Ramos (cell line): ENCODE measurements at regions not wholly inside any gene's neighbourhood (a gene's known extent, or its start where the extent isn't known, plus 50 kb on each side); places are given as distances from the start of the nearest gene placed in this dataset.
"Not testable (repeated sequence)": the region's sequence is repeated elsewhere in the genome, so short reads cannot be mapped to it uniquely, and the experiment has no call there.

ENCODE experiments used
- in situ Hi-C: fragments of 300-500 bp; cut with MboI; formaldehyde crosslinking; loops from one replicate; pipeline ENCODE4 v1.14.3; 2022; ENCODE audit warnings: low sequenced_read_pairs; ENCODE audit not compliant: unreplicated experiment

DNA sequence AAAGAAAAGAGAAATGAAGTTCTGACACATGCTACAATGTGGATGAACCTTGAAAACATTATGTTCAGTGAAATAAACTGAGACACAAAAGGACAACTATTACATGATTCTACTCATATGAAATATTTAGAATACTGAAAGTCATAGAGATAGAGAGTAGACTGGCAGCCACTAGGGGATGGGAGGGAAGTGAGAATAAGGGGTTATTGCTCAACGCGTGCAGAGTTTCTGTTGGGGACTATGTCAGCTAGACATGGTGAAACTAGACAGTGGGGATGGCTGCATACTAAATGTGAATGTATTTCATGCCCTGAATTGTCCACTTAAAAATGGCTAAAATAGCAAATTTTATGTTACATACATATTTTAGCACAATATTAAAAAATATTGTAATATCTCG lies 108.7 kb upstream of the ATL2 start:
- in situ Hi-C loops = no loop called here

DNA sequence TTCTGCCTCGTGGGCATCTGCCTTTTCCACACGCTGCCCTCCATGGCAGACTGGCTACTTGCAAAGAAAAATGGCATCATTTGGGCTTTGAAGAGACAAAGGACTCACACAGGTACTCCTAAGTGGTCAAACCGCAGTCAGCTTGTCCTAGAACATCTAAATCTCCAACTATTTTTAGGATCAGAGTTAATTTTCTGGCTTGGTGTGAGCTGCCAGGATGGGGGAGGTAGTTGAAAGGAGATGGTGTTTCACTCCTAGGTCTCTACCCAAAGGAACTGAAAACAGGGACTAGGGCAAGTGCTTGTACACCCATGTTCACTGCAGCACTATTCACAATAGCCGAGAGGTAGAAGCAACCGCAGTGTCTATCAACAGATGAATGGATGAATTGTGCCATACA lies 107.9 kb upstream of the ATL2 start:
- in situ Hi-C loops = no loop called here

DNA sequence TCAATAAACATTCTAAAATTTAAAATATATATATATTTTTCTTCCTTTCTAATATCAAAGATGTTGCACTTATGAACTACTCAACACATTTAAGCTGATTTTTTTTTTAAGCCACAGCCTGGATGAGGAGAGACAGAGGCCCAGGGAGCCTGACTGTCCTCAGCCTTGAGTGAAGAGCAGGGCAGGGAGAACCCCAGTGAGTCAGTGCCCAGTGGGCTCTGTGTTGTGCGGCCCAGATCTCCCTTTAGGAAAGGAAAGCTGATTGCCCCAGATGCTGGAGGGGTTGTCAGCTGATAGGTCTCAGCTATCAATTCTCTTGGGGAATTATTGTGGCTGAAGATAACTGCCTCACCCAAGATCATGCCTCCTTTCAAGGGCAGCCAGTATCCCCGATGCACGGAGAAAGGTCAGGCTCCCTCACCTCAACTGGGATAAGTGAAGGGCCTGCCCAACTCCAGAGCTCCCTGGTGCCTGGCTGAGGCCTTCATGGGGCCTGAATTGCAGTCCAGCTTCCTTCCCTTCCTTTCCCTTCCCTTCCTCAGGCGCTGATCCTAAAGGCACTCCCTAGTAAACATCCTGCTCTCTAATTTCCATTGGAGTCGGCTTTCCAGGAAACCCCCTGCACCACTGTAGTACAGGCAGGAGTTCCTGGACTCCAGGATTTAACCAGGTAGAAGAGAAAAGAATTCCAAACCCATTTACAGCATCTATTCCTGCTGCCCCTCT lies 106.9 kb upstream of the ATL2 start:
- in situ Hi-C loops = no loop called here

DNA sequence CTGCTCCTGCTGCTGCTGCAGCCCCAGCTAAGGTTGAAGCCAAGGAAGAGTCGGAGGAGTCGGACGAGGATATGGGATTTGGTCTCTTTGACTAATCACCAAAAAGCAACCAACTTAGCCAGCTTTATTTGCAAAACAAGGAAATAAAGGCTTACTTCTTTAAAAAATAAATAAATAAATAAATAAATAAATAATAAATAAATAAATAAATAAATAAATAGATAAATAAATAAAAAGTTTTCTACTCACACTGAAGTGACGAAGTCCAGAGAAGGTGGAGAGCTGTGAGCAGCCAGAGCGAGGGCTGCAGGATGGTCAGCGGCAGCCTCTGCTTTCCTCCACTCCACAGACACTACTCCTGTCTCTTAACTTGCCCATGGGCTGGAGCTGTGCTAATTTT lies 105.6 kb upstream of the ATL2 start:
- in situ Hi-C loops = not testable (repeated sequence)

DNA sequence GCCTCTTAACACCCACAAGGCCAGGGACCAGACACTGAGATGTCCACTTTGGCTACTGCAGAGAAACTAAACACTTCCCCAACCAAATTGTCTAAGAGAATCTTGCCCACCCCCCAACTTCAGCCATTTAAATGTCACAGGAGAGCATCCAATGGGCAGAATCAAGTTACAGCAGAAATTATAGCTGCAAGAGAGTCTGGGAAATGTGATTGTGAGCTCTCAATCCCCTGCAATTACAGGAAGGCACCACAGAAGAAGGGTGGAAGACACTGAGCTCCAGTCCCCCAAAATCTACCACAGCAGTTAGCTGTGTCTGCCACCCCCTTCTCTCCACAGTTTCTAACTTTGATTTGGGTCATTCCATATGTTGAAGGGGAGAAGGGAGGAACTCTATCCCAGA lies 103.5 kb upstream of the ATL2 start:
- in situ Hi-C loops = no loop called here

- in situ Hi-C loops = no loop called here
Observed at GRCh38 chr2:38477006-38477405, 99.9 kb upstream of the ATL2 start.

GRCh38 chr2:38475567-38475881 lies 98.5 kb upstream of the ATL2 start:
- in situ Hi-C loops = no loop called here

DNA sequence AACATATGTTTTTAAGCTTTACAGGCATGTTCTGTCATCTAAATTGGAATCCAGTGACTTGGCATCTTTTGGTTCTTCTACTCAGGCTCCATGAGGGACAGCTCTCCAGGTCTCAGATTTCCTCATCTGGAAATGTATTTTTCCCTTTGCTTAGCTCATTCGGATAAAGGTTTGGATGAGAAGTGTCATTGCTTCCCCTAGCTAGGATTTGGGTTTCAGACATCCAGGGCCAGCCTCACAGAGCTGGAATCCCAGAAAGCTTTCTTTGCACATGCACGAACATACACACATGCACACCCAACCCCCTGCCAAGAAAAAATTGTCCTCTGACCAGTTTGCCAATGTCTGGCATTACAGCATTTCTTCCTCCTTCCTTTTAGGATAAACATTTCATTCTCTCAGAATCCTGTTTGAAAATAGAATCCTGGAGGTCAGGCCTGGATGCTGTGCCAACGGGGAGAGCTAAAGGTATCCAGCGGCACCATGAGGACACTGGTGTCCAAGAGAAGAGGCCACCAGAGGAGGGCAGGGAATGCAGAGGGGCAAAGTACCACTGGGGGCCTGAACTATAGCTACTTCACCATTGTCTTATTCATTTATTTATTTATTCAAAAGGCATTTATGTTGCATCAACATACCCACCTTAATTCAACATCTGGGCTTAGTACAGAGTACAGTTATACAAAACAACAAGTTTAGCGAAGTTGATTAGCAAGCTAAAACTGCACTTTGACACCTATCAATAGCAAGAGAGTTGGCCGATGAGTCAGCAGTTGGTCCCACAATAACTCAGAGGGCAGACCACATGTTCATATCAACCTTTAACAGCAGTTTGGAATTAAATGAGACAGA lies 97.9 kb upstream of the ATL2 start:
- in situ Hi-C loops = no loop called here

DNA sequence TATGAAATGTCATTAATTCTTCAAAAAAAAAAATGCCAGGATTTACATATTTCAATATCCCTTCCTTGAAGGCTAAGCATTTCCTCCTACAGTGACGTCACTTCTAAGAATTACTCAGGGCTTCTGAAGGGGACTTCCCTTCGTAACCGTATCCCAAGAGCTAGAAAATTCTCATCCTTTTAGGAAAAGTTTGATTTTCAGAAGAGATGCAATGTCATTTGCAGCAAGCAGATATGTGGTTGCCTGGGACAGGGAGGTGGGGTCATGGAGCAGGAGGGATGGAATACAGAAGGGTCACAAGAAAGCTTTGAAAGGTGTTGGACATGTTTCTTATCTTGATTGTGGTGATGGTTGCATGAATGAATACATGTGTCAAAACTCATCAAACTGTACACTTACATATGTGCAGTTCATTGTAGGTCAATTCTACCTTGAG lies 97.0 kb upstream of the ATL2 start:
- in situ Hi-C loops = no loop called here

DNA sequence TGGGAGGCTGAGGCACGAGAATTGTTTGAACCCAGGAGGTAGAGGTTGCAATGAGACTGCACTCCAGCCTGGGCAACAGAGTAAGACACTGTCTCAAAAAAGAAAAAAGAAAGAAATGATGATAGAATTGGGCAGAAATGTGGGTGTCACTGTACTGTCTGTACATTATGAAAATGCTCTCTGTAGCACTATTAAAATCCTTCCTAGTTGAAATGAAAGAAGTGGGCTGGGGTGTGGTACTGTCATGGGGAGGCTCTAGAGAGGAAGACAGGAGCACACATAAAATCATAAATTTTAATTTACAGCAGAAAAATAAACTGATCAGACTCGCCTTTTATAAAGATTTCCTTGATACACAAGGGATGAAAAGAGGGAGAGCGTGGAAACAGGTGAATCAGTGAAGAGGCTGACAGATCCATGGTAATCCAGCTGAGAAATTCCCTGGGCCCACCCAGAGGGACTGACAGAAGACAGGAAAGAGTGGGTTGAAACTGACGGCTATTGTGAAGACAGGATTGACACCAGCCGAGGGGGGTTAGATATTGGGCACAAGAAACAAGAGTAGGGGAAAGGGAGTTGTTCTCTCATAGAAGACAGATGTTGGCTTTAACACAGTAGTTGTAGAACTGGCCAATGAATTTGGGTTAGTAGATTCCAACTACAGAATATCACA lies 96.4 kb upstream of the ATL2 start:
- in situ Hi-C loops = no loop called here

DNA sequence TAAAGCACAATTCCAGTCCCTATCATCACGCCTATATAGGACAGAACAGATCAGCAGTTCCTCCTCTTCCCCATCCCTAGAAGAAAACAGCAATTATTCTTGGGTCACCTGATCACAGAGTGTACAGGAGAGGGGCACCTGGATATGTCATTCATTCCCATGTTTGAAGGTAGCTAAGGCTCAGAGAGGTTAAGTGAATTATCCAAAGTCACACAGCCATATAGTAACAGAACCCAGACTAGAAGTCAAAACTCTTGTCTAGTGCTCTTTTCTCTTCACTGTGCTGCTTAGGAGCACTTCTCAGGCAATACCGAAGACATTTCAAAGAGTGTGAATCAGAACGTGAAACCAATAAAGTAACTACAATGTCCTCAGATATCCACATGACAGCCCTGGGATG lies 93.0 kb upstream of the ATL2 start:
- in situ Hi-C loops = no loop called here

DNA sequence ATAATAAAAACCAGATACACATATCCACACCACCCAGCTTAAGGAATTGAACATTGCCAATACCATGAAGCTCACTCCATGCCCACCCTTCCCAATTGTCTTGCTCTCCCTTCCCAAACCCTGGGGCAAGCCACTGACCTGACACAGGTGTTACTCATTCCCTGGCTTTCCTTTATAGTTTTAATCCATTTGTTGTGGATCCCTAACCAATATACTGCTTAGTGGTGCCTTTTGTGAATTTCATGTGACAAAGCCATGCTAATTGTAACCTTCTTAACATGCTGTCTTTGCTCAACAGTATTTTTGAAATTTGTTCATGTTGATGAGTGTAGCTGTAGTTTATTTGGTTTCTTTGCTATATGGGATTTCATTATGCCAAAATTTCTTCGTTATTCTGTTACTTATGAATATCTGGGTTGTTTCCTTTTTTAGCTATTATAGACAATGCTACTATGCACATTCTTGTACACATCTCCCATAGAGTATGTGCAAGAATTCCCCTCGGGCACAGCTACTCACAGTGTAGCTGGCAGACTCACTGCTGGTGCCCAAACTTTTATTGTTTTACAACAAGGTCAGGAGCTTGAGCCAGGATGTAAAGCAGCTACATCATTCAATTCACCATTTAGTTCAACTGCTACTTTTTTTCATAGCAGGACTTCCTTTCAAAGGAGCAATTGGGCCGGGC lies 90.8 kb upstream of the ATL2 start:
- in situ Hi-C loops = no loop called here

DNA sequence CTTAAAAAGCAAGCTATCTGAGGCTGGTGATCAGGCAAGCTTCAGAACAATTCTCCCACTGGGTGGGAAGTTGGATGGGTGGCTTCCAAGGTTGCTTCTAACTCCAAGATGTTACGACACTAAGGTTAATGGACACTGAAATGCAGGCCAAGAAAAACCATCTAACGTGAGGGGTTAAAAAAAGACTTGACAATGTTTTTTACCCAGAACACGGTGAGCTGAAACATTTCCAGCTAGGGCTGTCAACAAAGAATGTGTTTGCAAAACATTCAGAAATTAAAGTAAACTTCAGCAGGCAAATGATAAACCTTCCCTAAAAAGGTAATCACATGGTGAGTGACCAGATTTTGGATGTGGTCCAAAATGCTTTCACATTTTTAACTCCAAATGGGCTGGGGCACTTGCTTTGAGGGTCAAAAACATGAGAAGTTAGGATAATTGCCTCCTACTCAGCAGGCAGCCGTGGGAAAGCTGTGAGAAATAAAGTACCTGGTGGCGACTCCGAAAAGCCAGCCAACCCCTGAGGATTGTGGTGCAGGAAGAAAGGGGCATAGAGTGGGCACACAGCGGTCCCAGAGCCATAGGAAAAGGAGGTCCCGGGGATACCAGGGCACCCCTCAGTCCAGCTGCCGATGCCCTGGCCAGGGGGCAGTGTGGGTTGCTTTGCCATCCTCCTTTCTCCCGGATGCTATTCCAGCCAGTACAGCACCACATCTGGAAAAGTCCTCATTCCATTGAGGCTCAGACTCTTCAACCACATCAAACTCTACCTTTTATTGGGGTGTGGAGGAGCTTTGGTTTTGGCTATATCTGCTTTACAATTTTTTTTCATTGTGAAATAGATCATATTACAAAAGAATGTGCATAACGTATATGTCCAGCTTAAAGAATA lies 90.0 kb upstream of the ATL2 start:
- in situ Hi-C loops = no loop called here

GRCh38 chr2:38466409-38466808 lies 89.3 kb upstream of the ATL2 start:
- in situ Hi-C loops = no loop called here

GRCh38 chr2:38465789-38466127 lies 88.7 kb upstream of the ATL2 start:
- in situ Hi-C loops = no loop called here

DNA sequence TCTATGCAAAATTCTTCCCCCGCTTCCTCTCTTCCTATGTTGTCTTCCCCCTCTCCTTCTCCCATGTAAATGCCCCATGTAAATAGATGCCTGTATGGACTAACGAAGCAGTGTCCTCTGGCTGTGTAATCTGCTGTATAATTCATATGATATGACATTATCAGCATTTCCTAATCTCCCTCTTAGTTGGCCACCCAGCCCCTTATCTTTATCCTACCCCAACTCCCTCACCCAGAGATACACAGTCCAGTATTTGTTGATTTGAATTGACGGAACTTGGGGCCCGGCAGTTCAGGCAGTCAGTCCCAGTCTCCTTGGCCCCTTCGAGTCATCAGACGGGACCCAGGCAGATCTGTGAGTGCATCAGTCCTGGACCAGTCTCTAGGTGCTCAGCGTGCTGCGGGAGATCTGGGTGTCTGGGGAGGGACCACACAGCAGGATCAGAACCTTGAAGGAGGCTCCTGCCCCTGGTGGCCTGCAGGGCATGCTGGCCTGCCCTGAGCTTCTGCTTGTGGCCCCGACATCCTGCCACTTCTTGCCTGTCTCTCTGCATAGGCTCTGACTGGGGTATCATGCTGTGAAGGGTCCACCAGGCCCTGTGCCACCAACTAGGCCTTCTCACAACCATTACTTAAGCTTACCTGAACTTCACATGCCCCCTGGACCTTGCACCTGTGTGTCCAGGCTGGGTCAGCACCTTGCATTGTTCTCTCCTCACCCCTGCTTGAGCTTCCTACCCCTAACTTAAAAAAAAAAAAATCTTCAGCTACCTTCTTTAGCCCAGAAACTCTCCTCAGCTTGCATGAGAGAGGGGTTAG lies 88.1 kb upstream of the ATL2 start:
- in situ Hi-C loops = no loop called here

DNA sequence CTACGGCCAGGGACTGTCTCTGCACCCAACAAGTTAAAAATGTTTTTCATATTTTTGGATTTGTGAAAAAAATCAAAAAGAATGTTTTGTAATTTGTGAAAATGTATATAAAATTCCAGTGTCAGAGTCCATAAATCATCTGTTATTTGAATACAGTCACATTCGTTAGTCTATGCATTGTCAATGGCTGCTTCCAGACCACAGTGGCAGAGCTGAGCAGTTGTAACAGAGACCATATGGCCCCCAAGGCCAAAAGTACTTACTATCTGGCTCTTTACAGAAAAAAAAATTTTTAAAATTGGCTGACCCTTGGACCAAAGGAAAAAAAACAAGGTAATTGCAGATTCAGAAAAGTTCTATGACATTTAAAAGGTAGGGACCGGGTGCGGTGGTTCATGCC lies 86.7 kb upstream of the ATL2 start:
- in situ Hi-C loops = no loop called here

DNA sequence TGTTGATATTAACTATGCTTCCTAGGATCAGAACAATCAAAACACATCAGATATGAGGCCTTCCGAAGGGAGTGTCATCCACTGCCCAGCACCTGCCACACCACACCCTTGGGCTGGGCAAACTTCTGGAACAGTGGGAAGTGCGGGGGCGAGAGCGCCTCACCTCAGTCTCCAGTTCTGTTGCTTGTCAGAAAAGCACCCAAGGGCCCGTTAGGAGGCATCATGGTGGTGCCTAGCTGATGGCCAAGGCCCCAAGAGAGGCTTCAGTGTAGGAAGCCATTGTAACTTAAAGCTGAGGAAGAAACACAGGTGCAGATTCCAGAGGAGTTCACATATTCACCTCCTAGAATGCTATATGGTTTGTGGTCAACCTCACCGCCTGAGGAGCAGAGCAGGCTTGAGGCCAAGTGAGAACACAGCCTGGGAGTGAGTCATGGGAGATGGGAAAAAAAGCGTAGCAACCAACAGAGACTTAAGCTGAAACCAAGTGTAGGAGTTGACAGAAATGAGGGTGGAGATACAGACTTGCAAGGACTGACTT lies 85.1 kb upstream of the ATL2 start:
- in situ Hi-C loops = no loop called here

GRCh38 chr2:38461470-38461869 lies 84.4 kb upstream of the ATL2 start:
- in situ Hi-C loops = no loop called here
